Neural cell (in vitro differentiated cells): ENCODE measurements at regions not wholly inside any gene's neighbourhood (a gene's known extent, or its start where the extent isn't known, plus 50 kb on each side); places are given as distances from the start of the nearest gene placed in this dataset.

ENCODE experiments used
- CTCF ChIP-seq: fragments of 450-650 bp; IDR thresholded peaks from 2 replicates; pipeline ENCODE4 v1.5.1; 2014; ENCODE audit warnings: antibody characterized with exemption, mild to moderate bottlenecking, moderate library complexity; ENCODE audit not compliant: poor library complexity, severe bottlenecking
- EP300 ChIP-seq: fragments of 450-650 bp; conservative IDR thresholded peaks from 2 replicates; pipeline ENCODE4 v1.6.1; 2014; ENCODE audit warnings: antibody characterized with exemption, mild to moderate bottlenecking, moderate library complexity; ENCODE audit not compliant: poor library complexity, severe bottlenecking
- EZH2 ChIP-seq: fragments of 200-600, 300-800 bp; shearing (Covaris generic), sonication (generic); IDR thresholded peaks from 2 replicates; pipeline ENCODE4 v1.6.1; 2014; ENCODE audit warnings: antibody characterized with exemption, low read length, borderline replicate concordance, mild to moderate bottlenecking; ENCODE audit not compliant: insufficient read depth, poor library complexity, severe bottlenecking
- RAD21 ChIP-seq: fragments of 450-650 bp; conservative IDR thresholded peaks from 2 replicates; pipeline ENCODE4 v1.6.1; 2014; ENCODE audit warnings: antibody characterized with exemption, mild to moderate bottlenecking, moderate library complexity
- REST ChIP-seq: IDR thresholded peaks from 2 replicates; pipeline ENCODE4 v1.6.1; 2012; ENCODE audit warnings: borderline replicate concordance

- TF ChIP-seq CTCF (no peak), EP300 (no peak), REST (no peak), RAD21 (no peak), EZH2 (no peak)
These were observed 240.8 kb upstream of the PPARGC1A start for GRCh38 chr4:24130637-24131036.
